ENCODE measurements at regions not wholly inside any gene's neighbourhood (a gene's known extent, or its start where the extent isn't known, plus 50 kb on each side); places are given as distances from the start of the nearest gene placed in this dataset.

- no peak for ATAC-seq
- no CpG with 5 or more reads among the region's 8 CpGs for WGBS, 2 donors (ENCODE audit: low coverage in 1 of 2)
These were observed 54.0 kb upstream of the TPM4 start for GRCh38 chr19:16022251-16022650.

GRCh38 chr19:16022681-16023080 is 53.6 kb upstream of the TPM4 start:
- Histone ChIP-seq H3K4me1 (no peaks in the 10 kb centered on the region), H3K4me3 (no peak overlapping the region), H3K27me3 (peaks cover 11% of the 10 kb centered on the region), H3K36me3 (no peaks in the 10 kb centered on the region), H3K27ac (no peak overlapping the region), H3K9me3 (no peaks in the 10 kb centered on the region)
- TF ChIP-seq CTCF (IDR thresholded peaks at IDR 0.05) (no peak), POLR2AphosphoS5 (IDR thresholded peaks at IDR 0.05) (no peak), POLR2A (IDR thresholded peaks at IDR 0.05) (no peak), EP300 (IDR thresholded peaks at IDR 0.05) (no peak)
- no peak for ATAC-seq
- WGBS, 2 donors (ENCODE audit: low coverage in 1 of 2) = no CpG with 5 or more reads among the region's 4 CpGs

More at GRCh38 chr19:16022251-16022650, 54.0 kb upstream of the TPM4 start:
- TF ChIP-seq CTCF (IDR thresholded peaks at IDR 0.05) = no peak
- TF ChIP-seq POLR2AphosphoS5 (IDR thresholded peaks at IDR 0.05) = no peak
- TF ChIP-seq EP300 (IDR thresholded peaks at IDR 0.05) = no peak
- no peak for TF ChIP-seq POLR2A (IDR thresholded peaks at IDR 0.05)
- H3K4me3 ChIP-seq = no peak overlapping the region
- peaks cover 11% of the 10 kb centered on the region for H3K27me3 ChIP-seq
- H3K9me3 ChIP-seq = no peaks in the 10 kb centered on the region
- H3K36me3 ChIP-seq = no peaks in the 10 kb centered on the region
- no peaks in the 10 kb centered on the region for H3K4me1 ChIP-seq
- H3K27ac ChIP-seq = no peak overlapping the region

- TF ChIP-seq POLR2AphosphoS5 (IDR thresholded peaks at IDR 0.05) (no peak), CTCF (IDR thresholded peaks at IDR 0.05) (no peak), EP300 (IDR thresholded peaks at IDR 0.05) (no peak), POLR2A (IDR thresholded peaks at IDR 0.05) (no peak)
- WGBS, 2 donors (ENCODE audit: low coverage in 1 of 2) = 100% methylated on average over 1 of the region's 14 CpGs; no CpG with 5 or more reads in 1 of the 2 donors
- Histone ChIP-seq H3K4me3 (no peak overlapping the region), H3K9me3 (no peaks in the 10 kb centered on the region), H3K27ac (no peak overlapping the region), H3K4me1 (no peaks in the 10 kb centered on the region), H3K36me3 (no peaks in the 10 kb centered on the region), H3K27me3 (peaks cover 11% of the 10 kb centered on the region)
- ATAC-seq = no peak
These were observed 53.0 kb upstream of the TPM4 start for GRCh38 chr19:16023146-16023915.

- ATAC-seq = no peak
- no peaks in the 10 kb centered on the region for H3K9me3 ChIP-seq
- H3K27me3 ChIP-seq = peaks cover 11% of the 10 kb centered on the region
- no peaks in the 10 kb centered on the region for H3K36me3 ChIP-seq
- H3K27ac ChIP-seq = no peak overlapping the region
- WGBS, 2 donors (ENCODE audit: low coverage in 1 of 2) = 83 to 90% methylated on average over 1 to 2 of the region's 18 CpGs
- no peaks in the 10 kb centered on the region for H3K4me1 ChIP-seq
- no peak for TF ChIP-seq POLR2A (IDR thresholded peaks at IDR 0.05)
- no peak for TF ChIP-seq POLR2AphosphoS5 (IDR thresholded peaks at IDR 0.05)
- TF ChIP-seq CTCF (IDR thresholded peaks at IDR 0.05) = no peak
- TF ChIP-seq EP300 (IDR thresholded peaks at IDR 0.05) = no peak
- no peak overlapping the region for H3K4me3 ChIP-seq
These were observed 51.8 kb upstream of the TPM4 start for GRCh38 chr19:16024266-16025107.

All from gastroesophageal sphincter (tissue), 4 donors.